GM19452 (cell line): ENCODE measurements at regions not wholly inside any gene's neighbourhood (a gene's known extent, or its start where the extent isn't known, plus 50 kb on each side); places are given as distances from the start of the nearest gene placed in this dataset.
"Not testable (repeated sequence)": the region's sequence is repeated elsewhere in the genome, so short reads cannot be mapped to it uniquely, and the experiment has no call there.

Experiments
- ATAC-seq: cut with Tn5 transposase; IDR thresholded peaks from one replicate; pipeline ENCODE4 v1.9.1; 2021; ENCODE audit not compliant: unreplicated experiment

DNA sequence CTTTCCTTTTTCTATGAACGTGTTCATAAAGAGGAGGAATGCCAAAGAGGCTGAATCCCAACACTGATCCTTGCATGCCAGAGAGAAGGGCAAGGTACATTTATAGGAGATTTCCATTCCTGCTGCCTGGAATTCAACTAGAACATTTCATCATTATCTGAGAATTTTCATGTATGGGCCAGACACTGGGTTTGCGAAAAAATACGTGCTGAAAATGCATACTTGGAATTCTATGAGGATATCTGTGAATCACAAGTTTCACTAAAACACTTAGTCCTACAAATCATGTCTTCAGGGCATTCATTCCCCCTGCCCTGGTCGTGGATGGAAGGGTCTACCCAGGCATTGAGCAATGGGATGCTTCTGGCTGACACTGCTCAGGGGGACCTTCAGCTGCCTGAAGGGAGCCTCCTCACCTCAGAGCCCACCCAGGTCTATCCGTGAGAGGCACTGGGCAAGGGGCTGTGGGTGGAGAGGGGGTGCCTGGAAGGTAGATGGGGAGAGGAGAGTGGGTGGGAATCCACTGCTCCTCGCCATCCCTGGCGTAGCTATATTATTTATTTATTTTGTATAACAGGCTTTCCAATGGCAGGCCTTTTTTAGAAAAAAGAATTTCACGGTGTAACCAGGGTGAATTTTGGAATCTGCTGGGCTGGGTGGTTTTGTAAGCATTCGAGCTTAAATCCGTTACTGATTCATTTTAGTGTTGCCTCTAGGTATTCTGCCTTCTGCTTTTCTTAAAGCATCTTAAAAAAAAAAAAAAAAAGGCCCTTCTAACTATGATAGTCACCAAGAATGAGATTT, 560.6 kb upstream of the ID2 start:
- ATAC-seq: no peak

DNA sequence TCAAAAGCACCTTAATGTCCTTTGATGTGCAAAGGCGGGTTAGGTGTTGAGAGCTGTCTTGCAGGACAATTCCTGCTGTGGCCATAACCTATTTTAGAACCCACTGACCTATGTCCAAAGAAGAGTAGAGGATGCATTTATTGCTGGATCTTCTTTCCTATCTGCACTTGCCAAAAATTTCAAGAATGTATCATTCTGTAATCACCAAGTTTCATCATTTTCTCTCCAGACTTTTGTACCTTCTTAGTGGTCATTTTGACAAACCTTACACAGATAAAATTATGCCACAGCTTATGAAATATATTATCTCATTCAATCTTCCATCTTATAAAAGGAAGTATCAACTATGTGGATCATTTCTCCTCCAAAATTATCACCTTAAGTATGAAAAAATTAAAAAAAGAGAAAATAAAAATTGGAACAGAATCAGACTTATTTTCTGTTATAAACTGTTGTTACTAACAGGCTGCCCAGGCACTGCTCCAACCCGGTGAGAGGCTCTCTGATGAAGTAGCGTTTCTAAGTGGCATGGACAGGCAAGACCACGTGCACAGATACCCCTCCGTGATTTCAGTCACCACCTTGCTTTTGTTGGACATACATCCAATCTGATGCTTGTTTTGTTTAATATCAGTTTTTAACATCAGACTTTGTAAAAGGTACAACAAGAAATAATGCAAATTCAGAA, 559.9 kb upstream of the ID2 start:
- ATAC-seq: no peak

DNA sequence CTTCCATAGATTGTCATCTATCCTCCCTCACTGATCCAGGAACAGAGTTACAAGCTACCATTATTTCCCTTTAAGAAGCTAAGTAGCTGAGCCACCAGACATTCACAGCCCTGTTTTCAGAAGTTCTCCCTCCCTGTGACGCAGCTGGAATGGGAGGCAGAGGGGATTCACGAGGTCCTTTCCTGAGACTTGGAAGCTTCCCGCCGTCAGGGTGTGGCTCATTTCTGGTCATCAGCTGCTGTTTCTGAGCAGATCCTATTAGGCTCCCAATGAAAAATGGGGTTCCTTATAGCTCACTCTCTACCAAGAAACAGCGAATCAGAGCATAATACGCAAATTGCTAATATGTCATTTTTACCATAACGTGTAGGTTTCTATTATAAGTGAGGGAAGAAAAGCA, 559.3 kb upstream of the ID2 start:
- ATAC-seq: no peak

DNA sequence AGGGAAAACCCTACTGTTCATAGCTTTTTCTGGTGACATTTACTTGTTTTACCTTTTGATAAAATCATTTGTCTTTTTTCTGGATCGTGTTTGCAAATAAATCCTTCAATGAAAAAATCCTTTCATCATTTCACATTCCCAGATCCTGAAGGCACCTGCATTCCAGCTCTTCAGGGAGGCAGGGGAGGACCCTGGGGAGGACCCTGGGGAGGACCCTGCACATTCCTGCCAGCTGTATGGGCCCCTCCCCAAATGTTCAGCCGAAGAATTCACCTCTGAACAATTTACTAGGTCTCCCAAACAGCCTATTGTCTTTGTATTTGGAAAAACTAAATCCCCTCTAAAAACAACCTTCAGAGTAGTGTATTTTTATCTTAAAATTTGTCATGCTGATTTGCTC, 558.4 kb upstream of the ID2 start:
- no peak for ATAC-seq

DNA sequence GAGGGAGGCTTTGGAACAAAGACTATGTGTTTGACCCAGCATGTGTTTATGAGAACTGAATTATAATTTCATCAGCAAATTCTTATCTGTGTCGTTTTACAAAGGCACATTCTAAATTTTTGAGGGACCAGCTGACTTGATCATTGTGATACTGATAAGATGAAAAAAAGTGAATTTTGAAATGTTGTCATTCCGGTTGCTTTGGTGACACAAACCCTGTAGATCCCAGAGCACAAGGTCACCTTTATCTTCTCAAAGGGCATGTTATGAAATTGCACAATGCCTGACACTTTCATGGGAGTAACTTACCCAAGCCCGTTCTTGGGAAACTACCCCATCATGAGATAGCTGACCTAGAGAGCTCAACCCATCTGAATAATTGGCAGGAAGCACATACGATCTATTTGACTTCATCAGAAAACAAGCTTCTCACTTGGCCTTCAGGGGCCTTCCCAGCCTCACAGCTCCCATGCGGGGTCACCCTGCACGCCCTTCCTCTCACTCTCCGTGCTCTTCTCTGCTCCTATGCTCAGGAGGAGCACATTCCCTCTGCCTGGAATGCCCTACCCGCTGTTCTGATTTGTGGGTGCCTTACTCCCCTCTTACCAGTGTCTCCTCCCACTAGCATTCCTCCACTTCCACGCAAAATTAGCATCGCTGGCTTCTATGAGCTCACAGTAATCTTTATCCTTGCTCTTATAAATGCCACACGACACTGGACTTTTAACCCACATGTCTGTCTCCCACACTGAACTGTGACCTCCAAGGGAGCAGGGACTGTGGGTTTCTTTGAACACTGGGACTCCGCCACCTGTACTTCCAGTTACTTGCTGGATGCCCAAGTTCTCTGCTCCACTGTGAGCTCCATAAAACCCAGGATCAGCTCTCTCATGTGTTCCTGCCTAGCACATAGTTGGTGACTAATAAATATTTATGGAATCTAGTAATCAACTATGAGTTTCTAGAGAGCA, 555.8 kb upstream of the ID2 start:
- ATAC-seq: no peak

DNA sequence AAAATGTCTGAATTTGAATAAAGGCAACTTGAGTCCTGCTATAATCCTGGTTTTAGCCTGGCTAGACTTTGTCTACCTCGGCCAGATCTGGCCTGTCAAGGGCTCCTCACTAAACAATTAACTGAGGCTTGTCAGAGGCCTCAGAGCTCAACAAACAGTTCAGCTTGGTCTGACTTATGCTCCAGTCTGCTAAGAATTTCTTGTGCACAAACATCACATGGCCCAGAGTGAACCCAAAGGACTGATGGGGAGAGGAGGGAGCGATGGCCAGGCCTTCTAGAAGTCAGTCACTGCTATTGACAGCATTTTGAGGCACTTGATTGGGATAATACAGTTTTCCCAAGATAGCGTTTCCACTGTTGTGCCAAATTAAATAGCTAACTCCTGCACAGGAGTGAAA, 555.1 kb upstream of the ID2 start:
- no peak for ATAC-seq

DNA sequence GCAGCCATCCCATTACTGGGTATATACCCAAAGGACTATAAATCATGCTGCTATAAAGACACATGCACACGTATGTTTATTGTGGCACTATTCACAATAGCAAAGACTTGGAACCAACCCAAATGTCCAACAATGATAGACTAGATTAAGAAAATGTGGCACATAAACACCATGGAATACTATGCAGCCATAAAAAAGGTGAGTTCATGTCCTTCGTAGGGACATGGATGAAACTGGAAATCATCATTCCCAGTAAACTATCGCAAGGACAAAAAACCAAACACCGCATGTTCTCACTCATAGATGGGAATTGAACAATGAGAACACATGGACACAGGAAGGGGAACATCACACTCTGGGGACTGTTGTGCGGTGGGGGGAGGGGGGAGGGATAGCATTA, 550.4 kb upstream of the ID2 start:
- not testable (repeated sequence) for ATAC-seq

DNA sequence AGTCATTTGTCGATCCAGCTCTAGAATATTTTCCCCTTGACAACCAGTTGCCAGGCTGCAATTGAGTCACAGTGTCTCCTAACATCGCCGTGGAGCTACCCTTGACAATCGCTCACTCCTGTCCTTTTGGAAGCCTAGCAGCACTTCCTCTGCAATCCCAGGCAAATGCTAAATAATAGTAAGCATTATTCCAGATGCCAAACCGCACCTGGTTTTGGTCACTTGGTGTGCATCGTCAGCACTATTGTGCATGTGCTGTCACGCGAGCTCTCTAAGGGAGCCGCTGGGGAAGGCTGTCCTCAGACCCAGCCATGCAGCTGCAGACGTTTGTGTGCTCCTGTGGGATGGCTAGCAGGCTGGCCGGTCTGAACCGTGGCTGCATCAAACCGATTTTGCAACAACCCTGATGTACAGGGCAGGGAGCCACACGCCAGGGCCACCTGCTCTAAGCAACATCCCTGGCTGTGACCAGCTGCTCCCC, 549.5 kb upstream of the ID2 start:
- ATAC-seq: no peak

DNA sequence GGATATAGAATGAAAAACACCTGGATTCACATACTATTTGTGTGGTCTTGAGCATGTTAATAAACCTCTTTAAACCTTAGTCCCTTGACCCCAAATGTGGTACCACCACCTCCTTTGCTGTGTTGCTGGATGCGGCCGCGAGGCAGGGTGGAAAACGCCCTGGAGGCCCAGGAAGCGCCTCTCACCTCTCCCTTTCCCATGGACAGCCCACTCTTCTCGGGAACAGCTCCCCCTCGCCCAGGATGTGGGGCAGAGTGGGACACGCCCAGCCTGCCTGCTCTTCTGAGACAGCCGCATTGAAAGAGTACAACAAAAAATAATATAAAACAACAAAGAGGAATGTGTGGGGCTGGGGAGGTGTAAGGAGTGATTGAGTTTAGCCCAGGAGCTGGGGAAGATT, 549.0 kb upstream of the ID2 start:
- no peak for ATAC-seq

DNA sequence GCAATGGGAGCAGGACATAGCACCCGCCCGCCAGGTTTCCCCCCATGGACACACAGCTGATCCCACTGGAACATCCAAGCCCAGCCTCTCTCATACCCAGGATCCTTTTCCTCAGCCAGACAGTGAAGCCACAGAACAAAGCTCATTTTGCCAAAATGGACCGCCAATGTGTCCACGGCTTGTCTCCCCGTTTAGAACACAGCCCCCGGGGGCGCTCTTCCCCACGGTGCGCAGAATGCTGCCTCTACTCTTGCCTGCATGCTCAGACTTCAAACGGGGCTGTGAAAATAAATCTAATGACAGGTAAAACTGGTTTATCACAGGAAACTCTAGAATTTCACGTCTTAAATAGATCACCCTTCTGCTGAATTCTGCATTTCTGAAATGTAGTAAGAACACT, 548.5 kb upstream of the ID2 start:
- no peak for ATAC-seq

DNA sequence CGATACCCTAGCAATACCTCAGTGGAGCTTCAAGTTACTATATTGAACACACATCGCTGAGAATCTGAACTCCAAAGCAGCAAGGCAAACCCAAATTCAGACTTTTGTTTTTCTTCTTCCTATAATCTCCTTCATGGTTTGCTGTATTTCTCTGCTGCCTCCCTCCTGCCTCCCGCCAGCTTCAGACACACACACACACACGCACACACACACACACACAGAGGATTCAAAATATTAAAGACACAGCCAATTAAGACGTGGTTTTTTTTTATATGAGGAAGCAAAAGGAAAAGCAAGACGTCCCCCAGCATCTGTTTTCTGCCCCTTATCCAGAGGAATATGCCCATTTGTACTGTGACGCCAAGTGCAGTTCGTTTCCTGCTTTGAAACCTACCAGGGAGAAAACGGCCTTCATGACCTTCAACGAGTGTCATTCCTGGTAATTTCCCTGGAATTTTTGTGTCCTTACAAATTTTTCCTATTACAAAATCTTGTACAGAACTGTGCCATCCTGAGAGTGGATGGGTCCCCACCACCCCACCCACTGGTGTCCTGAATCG, 547.9 kb upstream of the ID2 start:
- ATAC-seq: no peak

DNA sequence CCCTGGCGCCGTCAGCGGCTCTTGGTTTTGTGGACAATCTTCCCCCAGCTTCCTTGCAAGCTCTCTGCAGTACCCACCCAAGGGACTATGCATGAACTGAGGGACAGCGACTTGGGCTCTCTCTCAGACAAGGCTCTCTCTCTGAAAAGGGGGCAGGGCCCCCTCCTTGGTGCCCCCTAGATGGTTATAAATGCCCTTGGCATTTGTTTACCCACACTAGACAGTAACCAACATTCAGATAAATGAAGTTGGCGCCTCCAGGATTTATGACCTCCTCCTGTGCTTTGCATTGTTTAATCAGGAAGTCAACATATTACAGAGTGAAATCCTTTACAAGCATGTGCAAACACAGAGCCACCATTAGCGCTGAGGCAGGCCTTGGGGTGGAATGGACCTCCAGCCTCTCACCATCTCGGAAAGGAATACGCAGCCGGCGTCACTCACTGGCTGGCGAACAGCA, 547.4 kb upstream of the ID2 start:
- no peak for ATAC-seq

DNA sequence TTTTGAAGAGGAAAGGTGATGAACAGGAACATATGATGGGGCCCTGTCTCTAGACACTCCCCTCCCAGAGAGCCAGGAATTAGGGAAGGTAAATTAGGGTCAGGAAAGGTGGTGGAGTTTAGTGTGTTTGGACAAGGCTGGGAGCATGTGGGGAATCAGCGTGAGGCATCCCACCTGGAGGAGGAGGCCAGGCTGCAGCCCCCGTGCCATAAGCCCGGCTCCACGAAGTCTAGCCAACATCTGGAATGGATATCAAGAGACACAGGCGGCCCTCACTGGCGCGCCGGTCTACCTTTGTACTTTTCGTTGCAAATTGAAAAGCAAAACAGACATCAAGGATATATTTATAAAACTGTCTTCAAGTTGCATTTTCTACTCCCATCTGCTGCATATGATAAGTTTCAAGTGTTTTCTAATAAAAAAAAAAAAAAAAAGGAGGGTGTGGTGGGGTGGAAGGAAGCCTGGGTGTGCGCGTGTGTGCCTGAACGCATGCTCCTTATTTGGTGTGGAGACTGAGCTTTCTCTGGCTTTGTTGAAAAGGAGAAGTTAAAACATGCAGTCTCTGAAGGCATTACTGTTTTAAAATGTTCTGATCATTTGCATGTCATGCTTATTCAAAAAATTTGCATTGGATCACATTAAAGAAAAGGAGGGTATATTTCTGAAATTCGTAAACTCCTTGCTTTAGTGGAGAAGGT, 546.7 kb upstream of the ID2 start:
- ATAC-seq: no peak

DNA sequence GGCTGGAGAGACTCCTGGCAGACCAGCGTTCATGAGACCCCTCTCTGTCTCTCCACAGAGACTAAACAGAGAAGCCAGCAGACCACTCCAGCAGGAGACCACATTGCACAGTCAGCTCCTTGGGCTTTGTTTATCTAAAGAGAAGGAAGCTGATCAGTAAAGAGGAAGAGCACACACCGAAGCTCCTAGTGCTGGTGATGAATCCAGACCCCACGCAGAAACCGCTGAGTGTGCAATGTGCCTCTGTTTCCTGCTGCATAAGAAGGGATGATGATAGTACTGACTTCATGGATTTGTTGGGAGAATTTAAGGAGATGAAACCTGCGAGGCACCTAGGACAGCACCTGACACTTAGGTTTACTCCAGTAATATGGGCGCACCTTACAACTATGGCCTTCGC, 544.1 kb upstream of the ID2 start:
- ATAC-seq: no peak

DNA sequence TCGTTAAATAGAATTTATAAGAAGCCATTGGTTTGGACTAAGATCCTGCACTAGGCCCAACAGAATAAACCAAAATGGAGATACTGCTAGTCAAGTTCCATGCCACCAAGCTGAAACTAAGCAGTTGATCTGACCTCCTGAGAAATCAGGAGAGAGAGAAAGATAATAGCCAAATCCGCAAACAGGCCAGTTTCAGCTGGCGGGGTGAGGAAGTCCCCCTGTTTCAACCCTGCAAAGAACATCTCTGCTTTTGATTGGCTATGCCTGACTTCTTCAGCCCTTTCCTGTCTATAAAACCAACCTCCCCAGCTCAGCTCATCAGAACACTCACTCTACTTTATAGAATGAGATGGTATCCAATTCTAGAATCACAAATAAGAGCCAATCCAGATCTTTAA, 543.3 kb upstream of the ID2 start:
- ATAC-seq: no peak

DNA sequence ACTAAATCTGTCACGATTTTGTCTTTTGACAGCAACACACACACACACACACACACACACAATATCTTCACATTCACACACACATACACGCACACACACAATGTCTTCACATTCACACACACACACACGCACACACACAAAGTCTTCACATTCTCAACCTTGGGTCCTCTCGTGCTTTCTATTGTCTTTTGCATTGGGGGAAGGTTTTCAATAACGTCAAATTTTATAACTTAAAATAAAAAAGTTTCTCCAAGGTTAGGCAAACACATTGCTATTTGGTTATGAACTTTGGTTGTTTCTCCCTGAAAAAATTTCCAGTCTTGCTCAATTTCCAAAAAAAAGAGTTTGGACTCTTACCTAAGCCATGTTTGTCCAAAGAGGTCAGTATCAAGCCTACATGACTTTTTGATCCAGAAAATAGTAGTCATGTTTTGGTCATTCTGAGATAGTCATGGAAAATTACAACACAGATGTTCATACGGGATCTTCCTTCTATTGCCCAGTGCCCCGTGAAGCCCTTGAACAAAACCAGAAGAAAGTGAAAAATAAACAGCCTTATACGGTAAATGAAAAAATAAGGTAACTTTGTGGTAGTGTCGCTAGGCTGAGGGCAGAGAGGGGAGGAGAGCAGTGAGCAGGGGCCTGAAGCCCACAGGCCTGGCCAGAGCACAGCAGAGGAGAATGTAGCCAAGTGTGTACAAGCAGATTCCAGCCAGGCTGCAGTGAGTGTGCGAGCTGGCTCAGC, 542.8 kb upstream of the ID2 start:
- ATAC-seq: no peak

DNA sequence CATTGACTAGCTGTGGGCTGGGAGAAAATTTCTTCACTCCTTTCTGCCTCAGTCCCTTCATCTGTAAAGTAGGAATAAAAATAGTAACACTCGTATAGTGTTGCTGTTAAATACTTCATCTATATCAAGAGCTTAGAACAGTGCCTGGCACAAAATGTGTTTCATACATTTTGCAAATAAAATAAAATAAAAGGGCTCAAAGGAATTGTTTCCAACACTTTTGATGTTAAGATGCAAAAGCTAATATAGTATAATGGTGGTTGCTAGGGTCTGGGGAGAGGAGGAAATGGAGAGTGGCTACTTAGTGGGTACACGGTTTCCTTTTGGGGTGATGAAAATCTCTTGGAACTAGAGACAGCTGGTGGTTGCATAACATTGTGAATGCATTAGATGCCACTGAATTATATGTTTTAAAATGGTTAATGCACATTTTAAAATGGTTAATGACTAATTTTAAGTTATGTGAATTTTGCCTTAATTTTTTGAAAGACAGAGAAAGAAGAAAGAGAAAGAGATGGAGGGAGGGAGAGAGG, 542.1 kb upstream of the ID2 start:
- no peak for ATAC-seq

DNA sequence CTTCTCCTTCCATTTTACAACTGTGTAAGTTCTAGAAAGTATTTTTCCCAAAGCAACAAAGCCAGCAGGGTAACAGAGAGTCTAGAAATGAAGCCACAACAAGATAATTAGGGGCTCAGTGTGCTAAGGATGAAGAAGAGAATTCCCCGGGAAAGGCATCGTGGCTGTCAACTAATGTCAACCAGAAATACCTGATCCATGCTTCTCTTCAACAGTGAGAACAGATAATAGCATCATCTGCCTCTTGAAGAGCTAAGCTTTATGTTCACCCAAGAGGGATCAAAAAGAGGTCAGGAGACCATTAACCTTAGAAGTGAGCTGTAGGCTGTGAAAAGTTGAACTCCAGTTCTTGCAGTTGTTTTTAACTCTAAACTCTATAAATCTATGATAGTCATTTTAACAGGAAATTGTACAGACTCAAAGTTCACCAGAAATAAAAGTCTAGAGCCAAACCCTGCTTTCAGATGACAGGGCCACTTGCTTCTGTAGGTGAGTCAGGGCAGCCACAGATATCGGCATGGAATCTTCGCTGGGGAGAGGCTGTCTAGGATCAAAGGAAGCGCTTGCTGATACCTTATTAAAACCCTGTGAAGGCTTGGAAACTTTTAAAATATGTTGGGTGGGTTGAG, 540.7 kb upstream of the ID2 start:
- ATAC-seq: no peak

DNA sequence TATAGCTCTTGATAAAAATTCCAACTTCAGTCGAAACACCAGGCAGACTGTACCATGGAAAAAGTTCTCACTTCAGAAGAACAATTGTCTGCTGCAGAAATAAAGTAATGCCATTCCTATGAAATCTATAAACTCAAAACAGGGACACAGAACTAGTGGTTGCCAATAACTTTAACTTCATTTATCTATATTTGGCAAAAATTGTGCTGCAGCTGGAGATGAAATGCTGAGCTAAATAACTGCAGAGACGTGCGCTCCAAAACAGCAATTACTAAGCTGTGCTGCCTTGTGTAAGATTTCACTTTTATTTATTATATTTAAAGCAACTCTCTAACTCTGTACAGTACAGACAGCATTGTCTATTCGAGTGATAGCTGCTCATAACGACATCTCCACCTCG, 540.1 kb upstream of the ID2 start:
- ATAC-seq: no peak
